Activated CD8-positive, alpha-beta T cell treated with anti-CD3 and anti-CD28 coated beads for 36 hours (primary cell): ENCODE measurements at regions not wholly inside any gene's neighbourhood (a gene's known extent, or its start where the extent isn't known, plus 50 kb on each side); places are given as distances from the start of the nearest gene placed in this dataset.

Experiments used
- ATAC-seq: fragments of 200-7000 bp; cut with Tn5 transposase; one replicate; pipeline ENCODE4 v1.10.0; 2021; ENCODE audit warnings: mild to moderate bottlenecking, moderate library complexity
- CTCF ChIA-PET: fragments of 350-600 bp; sonication (Branson Sonifier 250); formaldehyde crosslinking; loops from one replicate; lab custom pipeline; 2021; ENCODE audit warnings: antibody characterized with exemption; lab: Charles Lee
- POLR2A ChIA-PET: fragments of 350-600 bp; sonication (Branson Sonifier 250); formaldehyde crosslinking; loops from one replicate; lab custom pipeline; 2021; ENCODE audit warnings: antibody characterized with exemption; lab: Charles Lee
- DNase-seq: peaks from one replicate; pipeline ENCODE4 v3.0.0-alpha.2; 2020
- H3K27ac Mint-ChIP-seq: one replicate; pipeline ENCODE4 v1.8.0; 2021; ENCODE audit warnings: mild to moderate bottlenecking, mixed read lengths
- H3K27me3 Mint-ChIP-seq: one replicate; pipeline ENCODE4 v1.8.0; 2021; ENCODE audit warnings: mixed read lengths
- H3K36me3 Mint-ChIP-seq: one replicate; pipeline ENCODE4 v1.8.0; 2021; ENCODE audit warnings: low read depth, mixed read lengths
- H3K4me1 Mint-ChIP-seq: one replicate; pipeline ENCODE4 v1.8.0; 2021; ENCODE audit warnings: low read depth, mixed read lengths
- H3K4me3 Mint-ChIP-seq: one replicate; pipeline ENCODE4 v1.8.0; 2021; ENCODE audit warnings: mild to moderate bottlenecking, moderate library complexity, mixed read lengths
- H3K9me3 Mint-ChIP-seq: one replicate; pipeline ENCODE4 v1.8.0; 2021; ENCODE audit warnings: mixed read lengths
- intact Hi-C: fragments of 100-400 bp; cut with micrococcal nuclease; formaldehyde crosslinking; loops from one replicate; pipeline ENCODE4 v1.10.0; 2022
- TF ChIP-seq, protein P1 (sequence below): fragments of 200-600 bp; IDR thresholded peaks from one replicate; pipeline ENCODE4 v1.8.0; 2022; ENCODE audit warnings: antibody characterized with exemption, mild to moderate bottlenecking

DNA sequence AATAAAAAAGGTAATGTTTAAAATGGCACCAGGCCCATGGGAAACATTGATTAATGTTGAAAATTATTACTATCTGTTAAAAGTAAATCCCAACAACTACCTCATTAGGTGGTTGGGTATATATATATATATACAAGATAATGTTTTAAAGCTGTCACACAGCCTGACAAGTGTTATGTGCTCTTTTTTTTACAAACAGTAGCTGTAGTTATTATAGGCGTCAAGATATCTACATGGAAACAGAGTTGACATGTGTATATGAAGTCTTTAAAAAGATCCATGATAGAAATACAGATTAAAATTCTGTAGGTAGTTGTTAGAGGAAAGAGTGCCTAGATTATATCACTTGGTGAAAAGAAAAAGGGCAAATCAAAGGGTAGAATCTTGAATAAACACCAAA lies 279.9 kb downstream of the SLITRK6 start:
- DNase-seq = no peak
- Mint-ChIP-seq H3K27ac (no peak overlapping the region), H3K4me3 (no peak overlapping the region), H3K4me1 (no peaks in the 10 kb centered on the region), H3K27me3 (no peaks in the 10 kb centered on the region), H3K36me3 (no peaks in the 10 kb centered on the region), H3K9me3 (no peaks in the 10 kb centered on the region)
- TF ChIP-seq, protein P1, sequence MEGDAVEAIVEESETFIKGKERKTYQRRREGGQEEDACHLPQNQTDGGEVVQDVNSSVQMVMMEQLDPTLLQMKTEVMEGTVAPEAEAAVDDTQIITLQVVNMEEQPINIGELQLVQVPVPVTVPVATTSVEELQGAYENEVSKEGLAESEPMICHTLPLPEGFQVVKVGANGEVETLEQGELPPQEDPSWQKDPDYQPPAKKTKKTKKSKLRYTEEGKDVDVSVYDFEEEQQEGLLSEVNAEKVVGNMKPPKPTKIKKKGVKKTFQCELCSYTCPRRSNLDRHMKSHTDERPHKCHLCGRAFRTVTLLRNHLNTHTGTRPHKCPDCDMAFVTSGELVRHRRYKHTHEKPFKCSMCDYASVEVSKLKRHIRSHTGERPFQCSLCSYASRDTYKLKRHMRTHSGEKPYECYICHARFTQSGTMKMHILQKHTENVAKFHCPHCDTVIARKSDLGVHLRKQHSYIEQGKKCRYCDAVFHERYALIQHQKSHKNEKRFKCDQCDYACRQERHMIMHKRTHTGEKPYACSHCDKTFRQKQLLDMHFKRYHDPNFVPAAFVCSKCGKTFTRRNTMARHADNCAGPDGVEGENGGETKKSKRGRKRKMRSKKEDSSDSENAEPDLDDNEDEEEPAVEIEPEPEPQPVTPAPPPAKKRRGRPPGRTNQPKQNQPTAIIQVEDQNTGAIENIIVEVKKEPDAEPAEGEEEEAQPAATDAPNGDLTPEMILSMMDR = no peak
- CTCF ChIA-PET = no interaction called here
- ATAC-seq = no peak
- POLR2A ChIA-PET = no interaction called here
- intact Hi-C loops = no loop called here

DNA sequence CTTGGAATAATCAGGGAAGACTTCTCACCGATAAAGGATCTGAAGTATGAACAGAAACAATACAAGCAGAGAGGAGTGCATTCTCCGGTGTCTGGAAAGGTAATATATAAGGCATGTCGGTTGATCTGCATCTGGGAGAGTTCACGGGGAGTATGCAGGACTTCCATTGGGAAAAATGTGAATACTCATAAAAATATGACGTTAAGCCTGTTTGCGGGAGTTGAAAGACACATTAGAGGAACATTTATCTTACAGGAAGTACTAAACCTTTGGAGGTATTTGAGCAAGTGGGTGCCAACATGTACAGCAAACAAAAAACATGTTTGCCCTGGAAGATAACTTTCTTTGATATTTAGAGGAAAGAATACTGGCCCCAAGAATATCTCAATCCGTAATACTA lies 286.8 kb downstream of the SLITRK6 start:
- TF ChIP-seq, protein P1 = no peak
- ChIA-PET POLR2A (no interaction called here), CTCF (no interaction called here)
- Mint-ChIP-seq H3K4me1 (no peaks in the 10 kb centered on the region), H3K27me3 (no peaks in the 10 kb centered on the region), H3K9me3 (no peaks in the 10 kb centered on the region), H3K4me3 (no peak overlapping the region), H3K27ac (no peak overlapping the region), H3K36me3 (no peaks in the 10 kb centered on the region)
- ATAC-seq (no peak), DNase-seq (no peak)
- intact Hi-C loops = no loop called here

DNA sequence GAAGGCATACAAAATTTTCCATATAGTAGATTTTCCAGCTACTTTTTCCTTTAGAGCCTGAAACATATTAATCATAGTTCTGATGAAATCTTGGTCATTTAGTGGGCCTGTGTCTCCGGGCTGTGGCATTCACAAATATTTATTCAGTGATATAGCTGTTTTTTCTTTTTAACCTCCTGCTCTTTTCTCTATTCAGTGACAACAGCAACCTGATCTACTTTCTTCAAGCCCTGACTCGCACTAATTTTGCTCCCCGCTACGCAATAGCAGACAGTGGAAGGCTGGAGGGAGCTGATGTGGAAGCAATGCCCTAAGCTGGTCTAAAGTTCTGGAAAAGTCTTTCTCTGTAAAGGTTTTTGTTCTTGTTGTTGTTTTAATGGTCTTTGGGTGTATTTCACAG lies 289.7 kb downstream of the SLITRK6 start:
- intact Hi-C loops = no loop called here
- Mint-ChIP-seq H3K27me3 (no peaks in the 10 kb centered on the region), H3K4me1 (no peaks in the 10 kb centered on the region), H3K36me3 (no peaks in the 10 kb centered on the region), H3K9me3 (no peaks in the 10 kb centered on the region), H3K4me3 (no peak overlapping the region), H3K27ac (no peak overlapping the region)
- ATAC-seq = no peak
- ChIA-PET CTCF (interaction anchor here (0.8 kb wide), 1 partner anchor 23 kb away, joined by 3 read pairs; no protein-coding TSS in a partner anchor), POLR2A (no interaction called here)
- TF ChIP-seq, protein P1 = no peak
- DNase-seq = no peak

DNA sequence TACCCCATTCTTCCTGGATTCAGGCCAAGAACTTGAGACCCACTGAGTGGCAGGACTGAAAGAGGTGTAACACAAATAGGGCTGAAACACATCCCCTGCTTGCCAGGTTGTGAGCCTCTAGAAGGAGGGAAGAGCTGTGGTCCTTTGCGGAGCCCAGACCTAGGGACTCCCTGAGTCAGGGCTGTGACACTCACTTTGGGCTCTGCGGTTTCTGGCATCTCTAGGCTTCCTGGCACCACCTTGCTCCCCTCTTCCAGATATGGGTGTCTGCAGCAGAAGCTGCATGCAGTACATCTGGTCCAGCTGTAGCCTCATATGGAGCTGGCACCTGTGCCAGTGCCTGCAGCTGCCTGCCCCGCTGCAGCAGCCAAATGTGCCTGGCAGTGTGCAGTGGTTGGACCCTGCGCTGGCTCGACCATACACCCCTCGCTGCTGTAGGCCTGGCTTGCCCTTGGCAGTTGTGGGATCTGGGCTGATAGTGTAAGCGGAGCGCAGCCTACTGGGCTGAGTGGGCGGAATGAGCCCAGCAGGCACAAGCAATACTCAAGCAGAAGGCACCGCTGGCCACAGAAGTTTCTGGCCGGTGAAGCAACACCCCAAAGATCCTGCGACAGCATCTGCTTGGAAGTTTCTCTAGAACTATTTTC lies 290.4 kb downstream of the SLITRK6 start:
- TF ChIP-seq, protein P1 = no peak
- no peaks in the 10 kb centered on the region for H3K9me3 Mint-ChIP-seq
- H3K27me3 Mint-ChIP-seq = no peaks in the 10 kb centered on the region
- no peaks in the 10 kb centered on the region for H3K4me1 Mint-ChIP-seq
- ChIA-PET POLR2A (no interaction called here), CTCF (no interaction called here)
- H3K4me3 Mint-ChIP-seq = no peak overlapping the region
- H3K36me3 Mint-ChIP-seq = no peaks in the 10 kb centered on the region
- no peak overlapping the region for H3K27ac Mint-ChIP-seq
- DNase-seq (no peak), ATAC-seq (no peak)
- intact Hi-C loops = no loop called here

DNA sequence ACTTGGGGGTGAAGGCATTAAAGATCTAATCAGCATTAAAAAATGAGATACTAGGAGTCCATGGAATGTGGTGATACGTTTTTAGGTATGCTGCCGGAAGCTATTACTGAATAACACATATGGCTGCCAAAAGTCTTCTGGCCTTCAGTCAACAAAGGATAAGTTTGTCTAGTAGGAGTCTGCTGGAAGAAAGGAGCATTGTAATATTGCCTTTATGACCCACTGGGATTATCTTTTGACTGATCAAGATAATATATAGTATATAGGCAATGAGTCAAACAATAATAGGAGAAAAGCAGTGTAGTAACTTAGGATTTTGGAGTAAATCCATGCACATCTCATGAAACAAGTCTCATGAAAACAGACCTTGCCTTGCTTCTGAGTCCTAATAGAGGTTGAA lies 295.4 kb downstream of the SLITRK6 start:
- no peak overlapping the region for H3K4me3 Mint-ChIP-seq
- DNase-seq = no peak
- ChIA-PET CTCF (no interaction called here), POLR2A (no interaction called here)
- H3K9me3 Mint-ChIP-seq = no peaks in the 10 kb centered on the region
- no peaks in the 10 kb centered on the region for H3K4me1 Mint-ChIP-seq
- TF ChIP-seq, protein P1 = no peak
- no peak overlapping the region for H3K27ac Mint-ChIP-seq
- no peak for ATAC-seq
- intact Hi-C loops = no loop called here
- no peaks in the 10 kb centered on the region for H3K36me3 Mint-ChIP-seq
- no peaks in the 10 kb centered on the region for H3K27me3 Mint-ChIP-seq
